GM12878 (cell line): ENCODE measurements at regions not wholly inside any gene's neighbourhood (a gene's known extent, or its start where the extent isn't known, plus 50 kb on each side); places are given as distances from the start of the nearest gene placed in this dataset.

Source experiments
- MEF2B ChIP-seq: fragments of 450-650 bp; IDR thresholded peaks from 2 replicates; pipeline ENCODE4 v1.6.1; 2018; ENCODE audit warnings: mild to moderate bottlenecking, moderate library complexity; ENCODE audit not compliant: partially characterized antibody, poor library complexity, severe bottlenecking
- NBN ChIP-seq: fragments of 450-650 bp; IDR thresholded peaks from 2 replicates; pipeline ENCODE4 v1.6.1; 2016
- NFIC ChIP-seq: IDR thresholded peaks from 2 replicates; pipeline ENCODE4 v1.6.1; 2012; ENCODE audit warnings: low read depth, mild to moderate bottlenecking, inconsistent platforms, low read length, moderate library complexity
- PAX5 ChIP-seq: IDR thresholded peaks from 2 replicates; pipeline ENCODE4 v1.6.1; 2011; ENCODE audit warnings: low read depth, low read length, borderline replicate concordance
- RAD21 ChIP-seq: IDR thresholded peaks from 2 replicates; pipeline ENCODE4 v1.6.1; 2011; ENCODE audit warnings: mild to moderate bottlenecking, low read depth, low read length, moderate library complexity; ENCODE audit not compliant: insufficient read depth
- SMC3 ChIP-seq: IDR thresholded peaks from 2 replicates; pipeline ENCODE4 v1.6.1; 2011; ENCODE audit warnings: low read length, improper control_type of control experiment, borderline replicate concordance
- SUPT20H ChIP-seq: IDR thresholded peaks from 2 replicates; pipeline ENCODE4 v1.6.1; 2011; ENCODE audit warnings: low read depth, mild to moderate bottlenecking, low read length, moderate library complexity, borderline replicate concordance; ENCODE audit not compliant: control insufficient read depth
- YY1 ChIP-seq: IDR thresholded peaks from 2 replicates; pipeline ENCODE4 v1.6.1; 2011; ENCODE audit warnings: low read depth, mild to moderate bottlenecking, low read length
- TF ChIP-seq, protein P1 (sequence below), 3 experiments: IDR thresholded peaks in 2 of 3; conservative IDR thresholded peaks in 1 of 3; 2 replicates each; pipeline ENCODE4 v1.5.1; 2011; ENCODE audit warnings: low read depth in 3 of 3, low read length in 3 of 3, mild to moderate bottlenecking in 3 of 3, control low read depth in 2 of 3, moderate library complexity in 2 of 3, inconsistent platforms in 1 of 3, mixed read lengths in 1 of 3; ENCODE audit not compliant: control insufficient read depth in 2 of 3, insufficient read depth in 1 of 3; ENCODE audit errors: extremely low read depth in 1 of 3
- TF ChIP-seq, protein P2 (sequence below): IDR thresholded peaks from 2 replicates; pipeline ENCODE4 v1.6.1; 2012; ENCODE audit warnings: low read depth, low read length, improper control_type of control experiment
- TF ChIP-seq, protein P3 (sequence below): IDR thresholded peaks from 2 replicates; pipeline ENCODE4 v1.6.1; 2011; ENCODE audit warnings: borderline replicate concordance, low read depth, mild to moderate bottlenecking, moderate library complexity, mixed read lengths, low read length; ENCODE audit not compliant: insufficient read depth; ENCODE audit errors: extremely low read length
- TF ChIP-seq, protein P4 (sequence below): IDR thresholded peaks from 2 replicates; pipeline ENCODE4 v1.6.1; 2011; ENCODE audit warnings: low read depth, mild to moderate bottlenecking, low read length, moderate library complexity, borderline replicate concordance; ENCODE audit errors: extremely low read depth

DNA sequence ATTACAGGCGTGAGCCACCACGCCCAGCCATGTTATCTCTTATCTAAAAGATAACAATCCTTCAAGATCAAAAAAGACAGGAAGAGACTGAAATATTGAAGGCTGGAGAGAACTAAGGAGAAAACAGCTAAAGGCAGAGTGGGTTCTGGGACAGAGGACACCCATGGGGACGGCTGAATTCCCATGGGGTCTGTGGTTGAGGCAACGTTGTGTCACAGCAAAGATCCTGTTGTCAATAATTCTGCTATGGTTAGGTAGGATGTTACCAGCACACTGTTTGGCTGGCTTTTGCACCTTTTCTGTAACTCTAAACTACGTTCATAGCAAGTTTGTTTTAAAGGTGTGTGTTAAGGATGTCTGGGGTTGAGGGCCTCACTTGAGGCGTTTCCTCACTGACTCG is 137.7 kb upstream of the APCDD1 start:
- TF ChIP-seq, protein P1, sequence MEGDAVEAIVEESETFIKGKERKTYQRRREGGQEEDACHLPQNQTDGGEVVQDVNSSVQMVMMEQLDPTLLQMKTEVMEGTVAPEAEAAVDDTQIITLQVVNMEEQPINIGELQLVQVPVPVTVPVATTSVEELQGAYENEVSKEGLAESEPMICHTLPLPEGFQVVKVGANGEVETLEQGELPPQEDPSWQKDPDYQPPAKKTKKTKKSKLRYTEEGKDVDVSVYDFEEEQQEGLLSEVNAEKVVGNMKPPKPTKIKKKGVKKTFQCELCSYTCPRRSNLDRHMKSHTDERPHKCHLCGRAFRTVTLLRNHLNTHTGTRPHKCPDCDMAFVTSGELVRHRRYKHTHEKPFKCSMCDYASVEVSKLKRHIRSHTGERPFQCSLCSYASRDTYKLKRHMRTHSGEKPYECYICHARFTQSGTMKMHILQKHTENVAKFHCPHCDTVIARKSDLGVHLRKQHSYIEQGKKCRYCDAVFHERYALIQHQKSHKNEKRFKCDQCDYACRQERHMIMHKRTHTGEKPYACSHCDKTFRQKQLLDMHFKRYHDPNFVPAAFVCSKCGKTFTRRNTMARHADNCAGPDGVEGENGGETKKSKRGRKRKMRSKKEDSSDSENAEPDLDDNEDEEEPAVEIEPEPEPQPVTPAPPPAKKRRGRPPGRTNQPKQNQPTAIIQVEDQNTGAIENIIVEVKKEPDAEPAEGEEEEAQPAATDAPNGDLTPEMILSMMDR (IDR thresholded peaks at IDR 0.05 in 2 of 3, conservative IDR thresholded peaks at IDR 0.05 in 1 of 3; ENCODE audit: control insufficient read depth in 2 of 3, extremely low read depth in 1 of 3, insufficient read depth in 1 of 3, low read depth in 3 of 3, low read length in 3 of 3): no peak
- TF ChIP-seq RAD21: no peak
- TF ChIP-seq, protein P2, sequence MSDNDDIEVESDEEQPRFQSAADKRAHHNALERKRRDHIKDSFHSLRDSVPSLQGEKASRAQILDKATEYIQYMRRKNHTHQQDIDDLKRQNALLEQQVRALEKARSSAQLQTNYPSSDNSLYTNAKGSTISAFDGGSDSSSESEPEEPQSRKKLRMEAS: no peak
- TF ChIP-seq, protein P3, sequence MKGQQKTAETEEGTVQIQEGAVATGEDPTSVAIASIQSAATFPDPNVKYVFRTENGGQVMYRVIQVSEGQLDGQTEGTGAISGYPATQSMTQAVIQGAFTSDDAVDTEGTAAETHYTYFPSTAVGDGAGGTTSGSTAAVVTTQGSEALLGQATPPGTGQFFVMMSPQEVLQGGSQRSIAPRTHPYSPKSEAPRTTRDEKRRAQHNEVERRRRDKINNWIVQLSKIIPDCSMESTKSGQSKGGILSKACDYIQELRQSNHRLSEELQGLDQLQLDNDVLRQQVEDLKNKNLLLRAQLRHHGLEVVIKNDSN: no peak
- no peak for TF ChIP-seq SUPT20H
- TF ChIP-seq, protein P4, sequence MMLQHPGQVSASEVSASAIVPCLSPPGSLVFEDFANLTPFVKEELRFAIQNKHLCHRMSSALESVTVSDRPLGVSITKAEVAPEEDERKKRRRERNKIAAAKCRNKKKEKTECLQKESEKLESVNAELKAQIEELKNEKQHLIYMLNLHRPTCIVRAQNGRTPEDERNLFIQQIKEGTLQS: no peak
- no peak for TF ChIP-seq MEF2B
- no peak for TF ChIP-seq SMC3
- TF ChIP-seq PAX5: no peak
- no peak for TF ChIP-seq NFIC
- TF ChIP-seq YY1: no peak
- TF ChIP-seq NBN: no peak
